HG02852 (cell line): ENCODE measurements at regions not wholly inside any gene's neighbourhood (a gene's known extent, or its start where the extent isn't known, plus 50 kb on each side); places are given as distances from the start of the nearest gene placed in this dataset.
"Not testable (repeated sequence)": the region's sequence is repeated elsewhere in the genome, so short reads cannot be mapped to it uniquely, and the experiment has no call there.

ENCODE experiments used
- ATAC-seq: cut with Tn5 transposase; IDR thresholded peaks from one replicate; pipeline ENCODE4 v1.9.1; 2021; ENCODE audit warnings: mild to moderate bottlenecking, moderate library complexity; ENCODE audit not compliant: unreplicated experiment

- ATAC-seq, result no peak
Observed at GRCh38 chr16:51869176-51869575, 677.8 kb downstream of the TOX3 start.

GRCh38 chr16:51868631-51869030 is 678.3 kb downstream of the TOX3 start:
- ATAC-seq, result no peak

GRCh38 chr16:51867386-51868065 is 679.4 kb downstream of the TOX3 start:
- no peak for ATAC-seq

DNA sequence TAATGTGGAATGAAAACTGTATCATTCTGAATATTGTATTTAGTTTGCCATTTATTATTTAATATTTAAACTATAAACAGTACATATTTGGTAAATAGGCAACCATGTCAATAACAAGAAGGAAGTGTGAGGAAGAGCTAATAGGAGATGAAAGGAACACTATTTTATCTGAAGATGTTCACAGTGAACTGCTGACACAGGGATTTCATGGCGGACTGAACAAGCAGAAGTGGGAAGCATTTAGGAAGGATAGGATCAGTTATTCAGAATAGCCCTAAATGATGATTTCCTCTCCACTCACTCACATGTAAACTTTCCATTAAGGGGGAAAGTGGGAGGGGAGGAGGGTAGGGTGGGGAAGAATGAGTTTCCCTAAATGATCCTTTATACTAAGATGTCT is 682.4 kb downstream of the TOX3 start:
- no peak for ATAC-seq

- ATAC-seq, result no peak
Observed at GRCh38 chr16:51854401-51854951, 692.5 kb downstream of the TOX3 start.

- ATAC-seq, result no peak
Observed at GRCh38 chr16:51853586-51853985, 693.4 kb downstream of the TOX3 start.

DNA sequence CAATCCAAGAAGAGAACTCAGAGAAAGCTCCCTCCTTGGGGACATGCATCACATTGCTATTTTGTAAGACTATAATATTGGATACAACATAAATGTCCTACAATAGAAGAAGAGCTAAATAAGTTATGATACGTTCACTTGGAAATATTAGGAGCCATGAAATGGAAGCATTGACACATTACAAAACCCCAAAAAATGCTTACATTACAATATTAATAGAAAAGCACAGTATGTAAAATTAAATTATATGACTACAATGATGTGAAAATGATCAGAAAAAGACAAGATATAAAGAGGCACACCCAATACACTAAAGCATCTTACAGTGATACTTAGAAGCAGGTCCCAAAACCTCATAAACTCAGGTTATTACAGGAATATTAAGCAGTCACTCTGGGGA is 694.1 kb downstream of the TOX3 start:
- ATAC-seq, result no peak

DNA sequence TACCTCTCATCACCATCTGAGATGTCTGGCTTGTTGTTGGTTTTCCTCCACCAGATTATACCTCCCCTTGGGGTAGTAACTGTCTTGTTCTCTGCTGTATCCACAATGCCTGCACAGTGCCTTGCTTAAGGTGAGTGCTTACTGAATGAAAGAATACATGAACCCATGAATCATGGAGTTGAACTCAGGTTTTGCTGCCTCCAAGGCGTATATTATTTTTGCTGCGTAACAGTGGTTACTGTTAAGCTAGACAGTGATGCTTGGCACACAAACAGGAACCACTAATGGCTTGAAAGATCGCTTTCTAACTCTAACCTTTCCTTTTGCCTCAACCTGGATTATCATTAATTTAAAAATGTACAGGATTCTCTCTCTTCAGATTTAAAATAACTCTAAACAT is 695.8 kb downstream of the TOX3 start:
- ATAC-seq, result no peak

- ATAC-seq, result no peak
Observed at GRCh38 chr16:51849715-51850114, 697.2 kb downstream of the TOX3 start.

GRCh38 chr16:51845586-51846305 is 694.7 kb upstream of the SALL1 start:
- no peak for ATAC-seq

DNA sequence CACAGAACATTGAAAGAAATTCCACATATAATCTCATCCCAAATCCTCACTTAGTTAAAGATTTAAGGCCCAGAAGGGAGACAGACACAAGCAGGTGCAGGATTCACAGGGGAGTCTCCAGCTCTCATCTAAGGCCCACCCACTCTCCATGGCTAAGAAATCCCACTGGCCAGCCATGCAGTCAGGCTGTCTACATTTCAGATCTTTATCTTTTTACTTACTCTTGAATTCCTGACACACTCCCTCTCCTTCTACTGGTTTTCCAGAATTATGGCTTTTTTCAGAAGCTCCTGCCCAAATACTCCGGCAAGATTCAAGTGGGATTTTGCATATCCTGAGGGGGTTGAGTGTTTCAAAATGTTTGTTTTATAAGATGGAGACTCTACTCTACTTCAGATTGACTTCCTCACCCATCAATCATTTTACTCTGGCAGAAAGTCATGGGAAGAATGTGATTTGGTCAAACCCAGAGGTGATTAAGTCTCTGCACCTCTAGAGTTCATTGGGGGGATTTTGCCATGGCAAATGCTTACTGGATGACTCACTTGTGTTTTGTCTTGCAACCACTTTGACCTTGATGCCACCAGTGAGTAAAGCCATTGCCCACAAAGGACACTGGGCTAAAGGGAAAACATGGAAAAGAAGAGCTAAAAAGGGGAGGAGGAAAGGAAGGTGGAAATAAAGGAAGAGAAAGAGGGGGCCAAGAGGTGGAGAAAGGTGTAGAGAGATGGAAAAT is 688.8 kb upstream of the SALL1 start:
- ATAC-seq, result no peak

DNA sequence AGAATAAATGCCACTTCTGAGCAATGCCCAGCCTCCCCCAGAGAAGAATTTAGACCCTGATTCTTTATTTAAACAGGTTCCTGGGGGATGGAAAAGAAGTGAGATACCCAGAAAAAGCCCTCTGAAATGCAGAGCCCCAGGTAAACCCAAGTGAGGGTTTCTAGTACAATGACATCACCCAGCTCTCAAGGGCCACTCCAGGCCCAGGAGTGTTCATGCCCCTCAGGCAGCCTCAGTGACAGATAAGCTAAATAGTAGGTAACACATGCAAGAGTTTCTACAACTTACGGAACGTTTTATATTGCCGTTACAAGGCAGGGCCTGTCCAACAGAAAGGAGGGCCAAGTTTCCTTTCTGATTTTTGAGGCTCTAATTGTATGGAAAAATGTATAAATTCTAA is 683.7 kb upstream of the SALL1 start:
- no peak for ATAC-seq

DNA sequence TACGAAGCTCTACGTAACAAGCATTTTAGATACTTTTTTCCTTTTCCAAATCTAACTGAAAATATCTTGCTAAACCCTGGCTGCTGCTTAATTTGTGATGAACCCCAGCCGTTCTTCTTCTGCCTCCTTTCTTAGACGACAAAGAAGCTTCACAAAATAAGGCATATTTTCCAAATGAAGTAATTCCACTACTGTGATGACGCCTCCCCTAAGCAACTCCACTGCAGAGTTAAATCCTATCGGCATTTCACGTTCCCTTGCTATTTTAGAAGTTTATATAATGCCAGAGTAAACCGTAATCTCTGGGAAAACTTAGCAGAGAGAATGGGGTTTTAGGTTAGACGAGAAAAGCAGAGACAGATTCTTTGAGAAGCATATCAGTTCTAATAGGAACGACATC is 683.1 kb upstream of the SALL1 start:
- ATAC-seq, result no peak

DNA sequence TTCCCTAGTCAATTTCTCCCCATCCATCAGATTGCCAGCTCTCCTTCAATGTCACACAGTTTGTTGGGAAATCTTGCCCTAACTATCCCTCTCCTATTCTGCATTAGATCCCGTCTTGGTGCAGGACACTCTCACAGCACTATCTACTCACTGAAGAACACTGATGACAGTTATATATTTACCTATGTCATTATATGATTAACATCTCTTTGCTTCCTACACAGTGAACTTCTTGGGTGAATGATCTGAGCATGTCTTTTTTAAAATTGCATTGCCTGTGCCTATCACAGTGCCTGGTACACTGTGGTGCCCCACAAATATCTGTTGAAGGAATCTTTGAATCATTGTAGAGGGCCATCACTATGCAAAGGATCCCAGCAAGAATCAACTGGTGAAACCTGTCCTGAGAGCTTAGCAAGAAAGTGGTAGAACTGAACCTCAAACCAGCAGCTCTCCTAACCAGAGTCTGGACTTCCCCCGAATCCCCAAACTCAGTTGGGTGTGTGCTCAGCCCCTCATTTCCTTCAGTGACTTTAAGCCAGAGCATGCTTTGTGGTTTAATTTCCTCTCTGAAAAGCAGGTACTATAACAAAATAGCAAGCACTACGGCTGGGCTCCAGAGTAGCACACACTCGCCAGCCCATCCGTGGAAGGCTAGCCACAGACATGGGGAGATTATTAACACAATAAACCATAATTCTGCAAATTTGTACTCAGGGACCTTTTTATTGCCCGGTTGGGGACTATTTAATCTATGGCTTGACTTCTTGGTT is 680.7 kb upstream of the SALL1 start:
- no peak for ATAC-seq

GRCh38 chr16:51831034-51831433 is 680.0 kb upstream of the SALL1 start:
- ATAC-seq, result not testable (repeated sequence)

DNA sequence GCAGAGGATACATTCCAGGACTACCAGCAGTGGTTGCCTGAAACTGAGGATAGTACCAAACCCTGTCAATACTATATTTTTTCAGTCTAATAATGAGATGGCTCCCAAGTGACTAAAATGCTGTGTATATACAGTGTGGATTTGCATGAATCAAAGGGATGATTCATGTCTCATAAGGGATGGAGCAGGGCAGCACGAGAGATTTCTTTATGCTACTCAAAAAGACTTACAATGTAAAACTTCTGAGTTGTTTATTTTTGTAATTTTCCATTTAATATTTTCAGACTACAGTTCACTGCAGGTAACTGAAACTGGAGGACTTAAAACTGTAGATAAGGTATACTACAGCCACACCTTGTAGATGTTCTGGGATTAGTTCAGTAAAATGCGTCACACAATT is 674.7 kb upstream of the SALL1 start:
- no peak for ATAC-seq

GRCh38 chr16:51822471-51822870 is 671.4 kb upstream of the SALL1 start:
- ATAC-seq, result no peak

GRCh38 chr16:51821527-51821926 is 670.5 kb upstream of the SALL1 start:
- ATAC-seq, result no peak

DNA sequence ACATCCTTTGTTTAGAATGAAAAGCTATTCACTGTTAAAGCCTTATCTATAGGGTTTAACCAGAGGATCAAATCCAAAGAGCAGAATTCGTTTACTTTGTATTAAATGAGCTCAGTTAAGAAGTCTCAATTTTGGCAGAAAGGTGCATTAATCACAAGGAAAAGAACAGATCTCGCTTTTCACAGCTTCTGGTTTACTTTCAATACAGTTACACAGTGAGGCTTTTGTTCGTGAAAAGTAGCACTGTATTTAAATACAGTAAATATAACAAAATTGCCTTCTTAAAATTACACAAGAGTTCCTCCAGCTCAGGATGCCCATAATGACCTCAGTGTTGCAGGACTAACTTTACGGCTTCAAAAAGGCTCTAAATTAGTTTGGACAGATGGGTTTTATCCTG is 669.1 kb upstream of the SALL1 start:
- no peak for ATAC-seq

DNA sequence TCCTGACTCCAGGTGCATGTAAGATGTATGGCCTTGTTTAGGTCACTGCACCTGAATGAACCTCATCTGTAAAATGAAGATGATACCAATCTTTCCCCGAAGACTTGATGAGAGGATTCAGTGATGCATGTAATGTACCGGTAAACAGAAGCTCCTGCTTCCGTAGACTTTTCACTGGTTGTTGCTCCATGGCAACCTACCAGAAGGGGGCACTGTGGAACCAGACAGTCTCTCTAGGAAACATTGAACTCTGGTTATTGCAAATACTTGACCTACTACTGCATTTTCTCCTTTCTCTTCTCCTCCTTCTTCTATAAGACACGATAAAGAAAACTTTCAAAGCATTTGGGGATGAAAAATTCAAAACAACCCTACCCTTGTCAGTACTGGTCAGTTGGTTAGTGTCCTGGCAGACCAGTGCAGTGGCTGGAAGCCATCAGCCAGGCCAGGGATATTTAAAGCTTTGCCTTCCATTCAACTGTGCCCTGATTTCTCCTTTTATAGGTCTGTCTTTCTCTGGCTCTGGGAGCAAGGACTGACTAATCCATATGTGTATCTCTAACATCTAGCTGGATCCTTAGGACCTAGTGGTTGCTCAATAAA is 667.4 kb upstream of the SALL1 start:
- no peak for ATAC-seq

GRCh38 chr16:51816929-51817328 is 665.9 kb upstream of the SALL1 start:
- ATAC-seq, result no peak
